ENCODE measurements at regions not wholly inside any gene's neighbourhood (a gene's known extent, or its start where the extent isn't known, plus 50 kb on each side); places are given as distances from the start of the nearest gene placed in this dataset.
A peak's percentile ranks its signal among the peaks of the same experiment; 100 is the strongest.
"Not testable (repeated sequence)": the region's sequence is repeated elsewhere in the genome, so short reads cannot be mapped to it uniquely, and the experiment has no call there.

GRCh38 chr6:85008296-85009009 lies 244.1 kb upstream of the TBX18 start:
- peak; percentile 17 for DNase-seq (ENCODE audit: low read depth)

- DNase-seq (ENCODE audit: low read depth), result no peak
Measured at GRCh38 chr6:85006362-85006761, 242.0 kb upstream of the TBX18 start.

- DNase-seq (ENCODE audit: low read depth), result no peak
Measured at GRCh38 chr6:85005494-85005893, 241.1 kb upstream of the TBX18 start.

- DNase-seq (ENCODE audit: low read depth), result no peak
Measured at GRCh38 chr6:85004361-85004995, 240.1 kb upstream of the TBX18 start.

- no peak for DNase-seq (ENCODE audit: low read depth)
Measured at GRCh38 chr6:85002847-85003246, 238.4 kb upstream of the TBX18 start.

GRCh38 chr6:85000001-85000400 lies 235.6 kb upstream of the TBX18 start:
- no peak for DNase-seq (ENCODE audit: low read depth)

- no peak for DNase-seq (ENCODE audit: low read depth)
Measured at GRCh38 chr6:84998223-84998622, 233.8 kb upstream of the TBX18 start.

- DNase-seq (ENCODE audit: low read depth), result peak; percentile 59
Measured at GRCh38 chr6:84988766-84989165, 224.4 kb upstream of the TBX18 start.

- DNase-seq (ENCODE audit: low read depth), result not testable (repeated sequence)
Measured at GRCh38 chr6:84985490-84985889, 221.1 kb upstream of the TBX18 start.

- DNase-seq (ENCODE audit: low read depth), result no peak
Measured at GRCh38 chr6:84979541-84979940, 215.1 kb upstream of the TBX18 start.

- no peak for DNase-seq (ENCODE audit: low read depth)
Measured at GRCh38 chr6:84977363-84977705, 212.9 kb upstream of the TBX18 start.

GRCh38 chr6:84976526-84977362 lies 212.3 kb upstream of the TBX18 start:
- DNase-seq (ENCODE audit: low read depth), result no peak

GRCh38 chr6:84975316-84975715 lies 210.9 kb upstream of the TBX18 start:
- no peak for DNase-seq (ENCODE audit: low read depth)

GRCh38 chr6:84973606-84974005 lies 209.2 kb upstream of the TBX18 start:
- DNase-seq (ENCODE audit: low read depth), result no peak

- no peak for DNase-seq (ENCODE audit: low read depth)
Measured at GRCh38 chr6:84967965-84968364, 203.6 kb upstream of the TBX18 start.

- peak; percentile 61 for DNase-seq (ENCODE audit: low read depth)
Measured at GRCh38 chr6:84967389-84967788, 203.0 kb upstream of the TBX18 start.

- DNase-seq (ENCODE audit: low read depth), result peak; percentile 20
Measured at GRCh38 chr6:84953111-84953755, 188.8 kb upstream of the TBX18 start.

- DNase-seq (ENCODE audit: low read depth), result not testable (repeated sequence)
Measured at GRCh38 chr6:84944926-84945325, 180.5 kb upstream of the TBX18 start.

- DNase-seq (ENCODE audit: low read depth), result no peak
Measured at GRCh38 chr6:84943905-84944304, 179.5 kb upstream of the TBX18 start.

- not testable (repeated sequence) for DNase-seq (ENCODE audit: low read depth)
Measured at GRCh38 chr6:84941609-84942008, 177.2 kb upstream of the TBX18 start.

- DNase-seq (ENCODE audit: low read depth), result no peak
Measured at GRCh38 chr6:84929212-84929611, 164.8 kb upstream of the TBX18 start.

GRCh38 chr6:84927551-84927950 lies 163.2 kb upstream of the TBX18 start:
- DNase-seq (ENCODE audit: low read depth), result no peak

All from amniotic epithelial cell (primary cell).